GM12891 (cell line): ENCODE measurements at regions not wholly inside any gene's neighbourhood (a gene's known extent, or its start where the extent isn't known, plus 50 kb on each side); places are given as distances from the start of the nearest gene placed in this dataset.

Experiments used
- PAX5 ChIP-seq: IDR thresholded peaks from 2 replicates; pipeline ENCODE4 v1.6.1; 2011; ENCODE audit warnings: low read length, moderate library complexity, mild to moderate bottlenecking; ENCODE audit not compliant: insufficient read depth, severe bottlenecking
- POLR2A ChIP-seq: IDR thresholded peaks from 2 replicates; pipeline ENCODE4 v1.6.1; 2011; ENCODE audit warnings: low read depth, low read length, control low read depth
- POLR2AphosphoS5 ChIP-seq: IDR thresholded peaks from 2 replicates; pipeline ENCODE4 v1.6.1; 2011; ENCODE audit warnings: low read depth, low read length, control low read depth
- POU2F2 ChIP-seq: IDR thresholded peaks from 2 replicates; pipeline ENCODE4 v1.6.1; 2011; ENCODE audit warnings: low read depth, mild to moderate bottlenecking, control low read depth, low read length, moderate library complexity
- SPI1 ChIP-seq: IDR thresholded peaks from 2 replicates; pipeline ENCODE4 v1.6.1; 2011; ENCODE audit warnings: low read depth, low read length, control low read depth
- TAF1 ChIP-seq: IDR thresholded peaks from 2 replicates; pipeline ENCODE4 v1.6.1; 2011; ENCODE audit warnings: low read depth, low read length, control low read depth

- no peak for TF ChIP-seq POLR2A
- TF ChIP-seq TAF1, result no peak
- no peak for TF ChIP-seq POU2F2
- TF ChIP-seq POLR2AphosphoS5, result no peak
- no peak for TF ChIP-seq SPI1
- no peak for TF ChIP-seq PAX5
Observed at GRCh38 chr4:58766763-58767162, 1656.6 kb upstream of the IGFBP7 start.
